Inferior parietal cortex (tissue), 1 donor: ENCODE measurements at regions not wholly inside any gene's neighbourhood (a gene's known extent, or its start where the extent isn't known, plus 50 kb on each side); places are given as distances from the start of the nearest gene placed in this dataset.

ENCODE experiments used
- DNase-seq: peaks from one replicate; pipeline ENCODE4 v3.0.0-alpha.2; 2016; ENCODE audit errors: extremely low spot score

DNA sequence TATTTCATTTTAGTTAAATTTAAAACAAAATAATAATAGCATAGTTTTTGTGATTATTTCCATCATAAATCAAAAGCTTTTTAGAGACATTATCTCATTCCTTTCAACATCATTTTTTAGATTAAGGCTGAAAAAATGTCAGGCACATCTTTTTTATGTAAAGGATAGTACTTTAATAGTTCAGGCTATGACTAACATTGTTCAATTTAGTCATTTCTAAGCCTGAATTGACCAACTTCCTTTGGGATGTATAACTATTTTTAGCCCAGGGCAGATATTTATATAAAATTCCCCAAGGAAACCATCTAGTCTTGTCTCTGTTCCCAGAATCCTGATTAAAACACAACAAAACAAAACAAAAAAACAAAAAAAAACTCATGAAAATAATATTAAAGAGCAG is 145.6 kb upstream of the PCDH18 start:
- DNase-seq: no peak

DNA sequence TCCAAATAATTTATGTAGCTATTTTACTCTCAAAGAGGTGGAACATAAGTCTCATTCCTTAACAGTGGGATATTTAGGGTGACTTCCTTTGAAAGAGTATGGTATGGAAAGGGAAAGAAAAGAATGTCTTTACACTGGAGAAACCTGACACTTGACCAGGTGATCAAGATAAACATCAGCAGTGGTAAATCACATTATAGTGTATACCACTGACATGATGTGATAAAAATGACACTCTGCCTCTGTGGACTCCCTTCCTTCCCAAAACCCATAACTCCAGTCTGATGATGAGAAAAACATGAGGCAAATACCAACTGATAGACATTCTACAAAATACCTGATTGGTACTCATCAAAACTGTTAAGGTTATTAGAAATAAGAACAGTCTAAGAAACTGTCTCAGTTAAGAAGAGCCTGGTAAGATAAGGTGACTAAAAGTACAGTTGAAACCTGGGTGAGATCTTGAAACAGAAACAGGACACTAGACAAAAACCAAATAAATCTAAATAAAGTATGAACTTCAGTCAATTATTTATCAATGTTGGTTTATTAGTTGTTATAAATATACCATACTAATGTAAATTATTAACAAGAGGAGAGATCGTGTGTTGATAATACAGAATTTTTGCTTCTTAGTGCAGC is 144.2 kb upstream of the PCDH18 start:
- DNase-seq: no peak

DNA sequence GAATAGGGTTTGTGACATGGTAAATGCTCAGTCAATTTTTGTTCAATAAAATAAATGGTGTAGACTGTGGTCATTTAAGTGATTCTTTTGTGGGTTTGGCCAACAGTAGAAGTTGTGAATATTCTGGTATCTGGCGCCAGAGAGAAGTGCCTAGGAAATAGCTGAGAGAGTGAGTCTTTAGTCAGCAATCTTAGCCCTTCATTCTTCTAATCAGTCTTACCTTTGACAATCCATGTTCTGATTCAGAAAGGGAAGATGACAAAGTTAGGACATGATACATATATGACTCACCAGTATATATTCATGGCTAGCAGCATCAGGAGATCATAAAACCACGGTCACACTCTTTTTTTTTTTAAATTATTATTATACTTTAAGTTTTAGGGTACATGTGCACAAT is 141.8 kb upstream of the PCDH18 start:
- no peak for DNase-seq

DNA sequence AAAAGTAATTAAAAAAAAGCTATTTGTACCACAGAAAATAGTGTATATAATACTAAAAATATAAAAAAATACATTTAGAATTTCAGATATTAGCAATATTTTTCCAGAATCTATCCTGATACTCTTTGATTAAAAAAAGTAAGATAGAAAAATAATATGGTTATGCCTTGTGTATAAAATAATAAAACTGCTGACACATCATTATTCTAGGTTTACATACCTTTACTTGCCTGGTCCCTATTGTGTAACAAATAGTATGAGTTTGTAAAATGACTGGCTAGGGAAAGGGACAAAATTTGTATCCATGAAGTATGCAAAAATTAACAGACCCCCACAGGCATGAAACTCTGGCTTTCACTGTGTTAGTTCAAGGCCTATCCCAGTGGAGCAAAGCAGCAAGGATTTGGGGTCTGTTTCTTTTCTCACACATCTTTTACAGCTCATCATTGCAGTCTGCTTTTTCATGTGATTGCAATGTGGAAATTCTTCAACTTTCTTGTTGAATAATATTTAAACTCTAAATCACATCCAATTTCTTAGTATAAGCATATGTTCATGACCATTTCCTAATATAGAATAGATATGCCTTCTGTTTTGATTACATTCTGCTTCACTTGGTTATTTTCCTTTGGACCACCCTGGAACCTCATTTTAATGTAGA is 136.7 kb upstream of the PCDH18 start:
- DNase-seq: no peak

DNA sequence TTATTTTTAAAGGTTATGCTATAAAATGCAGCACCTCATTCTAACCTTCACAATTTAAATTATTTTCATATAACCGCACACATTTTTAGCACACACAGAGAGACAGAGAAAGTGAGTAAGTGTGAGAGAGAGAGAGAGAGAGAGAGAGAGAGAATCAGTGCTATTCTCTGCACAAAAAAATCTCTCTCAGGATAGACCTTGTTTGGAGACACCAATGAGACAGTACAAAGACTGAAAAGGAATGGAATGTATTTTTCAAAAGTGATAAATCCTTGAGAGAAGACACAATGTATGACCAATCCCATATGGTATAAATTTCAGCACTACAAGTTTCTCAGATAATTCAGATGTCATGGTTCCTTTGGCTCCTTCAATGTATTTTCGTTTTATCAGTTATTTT is 132.1 kb upstream of the PCDH18 start:
- DNase-seq: no peak

DNA sequence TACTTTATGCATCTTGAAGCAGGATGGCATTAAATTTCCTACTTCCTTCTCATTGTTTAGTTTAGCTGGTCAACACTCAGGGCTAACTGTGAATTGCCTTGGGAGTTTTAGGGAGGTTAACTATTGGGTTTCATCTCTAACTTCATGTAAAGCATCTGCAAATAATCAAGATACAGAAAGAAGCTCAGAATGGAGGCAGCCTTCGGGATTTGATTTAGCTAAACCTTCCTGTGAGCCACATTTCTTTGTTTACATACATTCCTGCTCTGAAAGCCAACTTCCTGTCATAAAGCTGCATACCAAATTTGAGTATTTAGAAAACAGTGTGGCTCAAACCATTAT is 131.7 kb upstream of the PCDH18 start:
- no peak for DNase-seq

DNA sequence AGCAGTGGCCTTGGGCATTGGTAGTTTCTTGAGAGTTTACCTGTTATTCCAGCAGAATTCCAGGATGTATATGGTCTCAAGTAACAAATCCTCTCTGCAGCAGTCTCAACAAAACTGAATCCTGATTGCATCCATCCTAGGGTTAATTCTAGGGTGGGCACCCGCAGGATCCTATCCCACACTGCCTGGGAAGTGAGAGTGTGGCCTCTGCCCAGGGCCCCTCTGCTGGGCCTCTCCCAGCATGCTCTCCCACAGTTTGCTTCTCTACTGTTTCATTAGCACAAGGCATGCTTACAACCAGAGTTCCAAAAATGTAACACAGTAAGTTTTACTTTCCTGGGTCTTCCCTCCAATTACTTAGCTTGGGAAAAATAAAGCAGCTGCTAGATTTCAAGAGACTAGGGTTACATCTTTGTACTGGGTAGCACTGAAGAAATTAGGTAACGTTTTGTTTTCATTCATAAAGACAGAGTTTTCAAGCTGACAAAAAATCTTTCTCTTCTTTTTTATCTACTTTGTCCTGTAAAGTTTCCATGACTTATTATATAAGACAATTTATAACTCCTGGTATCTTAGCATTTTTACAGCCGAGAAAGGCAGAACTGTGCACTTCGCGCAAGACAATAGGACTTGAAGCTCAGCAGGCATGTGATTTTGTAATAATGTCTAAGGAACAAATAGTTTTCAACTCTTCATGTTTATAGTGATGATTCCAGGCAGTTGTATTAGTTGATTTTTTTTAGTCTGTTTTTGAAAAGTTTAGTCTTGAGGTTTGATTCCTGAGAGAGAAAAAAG is 131.2 kb upstream of the PCDH18 start:
- no peak for DNase-seq

DNA sequence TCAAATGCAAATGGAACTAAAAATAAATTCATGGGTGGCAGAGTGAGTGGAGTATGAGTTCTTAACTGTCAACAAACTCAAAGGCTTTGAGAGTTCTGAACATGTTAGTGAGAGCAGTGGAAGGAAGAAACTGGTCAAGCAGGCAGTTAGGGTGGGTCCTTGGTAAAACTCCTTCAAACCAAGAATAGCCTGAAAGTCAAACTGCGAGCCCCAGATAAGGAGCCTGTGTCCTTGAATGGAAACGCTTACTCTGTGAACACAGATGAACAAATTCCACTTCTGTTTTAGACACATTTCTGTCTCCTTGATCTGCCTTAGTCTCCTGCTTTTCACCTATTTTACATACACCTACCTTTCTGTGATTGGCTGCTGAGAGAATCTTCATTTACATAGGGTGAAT is 129.4 kb upstream of the PCDH18 start:
- no peak for DNase-seq

DNA sequence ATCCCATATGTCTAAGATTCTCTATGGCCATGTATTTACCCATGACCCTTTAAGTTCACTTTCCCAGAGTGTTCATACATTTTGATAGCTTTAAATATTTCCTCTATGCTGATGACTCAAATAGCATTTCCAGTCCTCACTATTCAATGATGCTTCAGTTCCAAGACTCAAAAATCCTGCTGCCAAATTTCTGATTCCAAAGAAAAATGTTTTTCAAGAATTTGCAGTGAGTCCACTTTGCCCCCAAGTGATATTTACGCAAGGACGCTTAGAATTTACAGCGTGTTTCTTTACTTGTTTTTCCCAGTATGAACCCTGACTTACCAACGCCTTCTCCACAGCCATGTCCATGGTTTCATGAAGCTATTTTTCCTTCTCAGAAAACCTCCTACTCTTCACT is 127.9 kb upstream of the PCDH18 start:
- DNase-seq: no peak

DNA sequence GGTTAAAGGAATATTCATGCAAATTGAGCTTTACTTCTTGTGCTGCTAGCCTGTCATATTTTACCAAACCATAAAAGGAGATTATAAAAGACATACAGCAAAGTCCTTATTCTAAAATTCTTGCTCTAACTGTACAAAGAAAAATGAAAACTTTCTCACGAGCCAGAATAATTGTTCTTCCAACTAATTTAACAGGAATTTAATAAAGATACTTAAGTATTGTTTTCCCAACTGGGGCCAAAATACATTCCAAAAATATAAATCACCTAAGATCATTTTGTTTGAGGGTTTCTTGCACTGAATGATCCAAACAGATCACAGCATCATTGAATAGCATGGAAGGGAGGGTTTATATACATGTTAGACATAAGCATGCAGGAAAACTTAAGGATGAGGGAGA is 127.1 kb upstream of the PCDH18 start:
- no peak for DNase-seq

DNA sequence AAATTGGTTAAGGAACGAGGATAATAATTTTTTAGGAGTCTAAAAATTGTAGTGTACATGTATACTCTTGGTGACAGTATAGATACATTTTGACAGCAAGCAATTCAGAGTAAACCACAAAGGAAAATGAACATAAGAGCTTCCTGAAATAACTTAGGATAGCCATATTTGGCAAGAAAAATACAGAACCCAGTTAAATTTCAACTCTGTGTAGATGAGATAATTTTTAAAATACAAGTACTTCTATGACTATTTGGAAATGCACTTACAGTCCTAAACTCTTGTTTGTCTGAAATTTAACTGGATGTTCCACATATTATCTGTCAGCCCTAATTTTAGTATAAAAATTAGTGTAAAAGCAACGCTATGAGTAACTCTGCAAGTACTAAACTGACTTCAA is 124.4 kb upstream of the PCDH18 start:
- DNase-seq: no peak

DNA sequence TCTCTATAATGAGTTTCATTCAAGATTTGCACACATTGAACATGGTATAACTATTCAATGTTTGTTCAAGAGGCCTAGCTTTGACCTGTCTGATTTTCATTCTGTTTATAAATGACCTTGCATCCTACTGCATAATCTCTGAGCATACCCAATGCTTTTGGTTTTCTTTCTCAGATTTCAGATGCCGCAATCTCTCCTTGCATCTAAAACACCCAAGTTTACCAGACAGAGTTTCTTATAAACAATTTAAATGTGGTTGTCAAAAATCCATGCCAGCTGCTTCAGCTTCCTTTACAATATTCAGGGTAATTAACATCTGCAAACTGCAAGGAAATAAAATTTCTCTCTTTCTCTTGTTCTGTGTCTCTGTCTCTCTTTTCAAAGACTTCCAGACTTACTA is 123.0 kb upstream of the PCDH18 start:
- no peak for DNase-seq

DNA sequence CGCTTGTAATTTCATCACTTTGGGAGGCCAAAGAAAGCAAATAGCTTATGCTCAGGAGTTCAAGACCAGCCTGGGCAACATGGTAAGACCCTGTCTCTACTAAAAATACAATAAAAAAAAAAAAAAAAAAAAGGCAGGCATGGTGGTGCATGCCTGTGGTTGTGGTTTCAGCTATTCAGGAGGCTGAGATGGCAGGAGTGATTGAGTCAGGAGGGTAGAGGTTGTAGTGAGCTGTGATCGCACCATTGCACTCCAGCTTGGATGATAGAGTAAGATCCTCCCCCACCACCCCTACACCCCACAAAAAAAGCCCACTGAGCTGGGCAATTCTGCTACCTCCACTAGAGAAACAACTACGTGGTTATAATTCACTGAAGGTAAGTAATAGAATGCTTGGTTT is 118.8 kb upstream of the PCDH18 start:
- no peak for DNase-seq

DNA sequence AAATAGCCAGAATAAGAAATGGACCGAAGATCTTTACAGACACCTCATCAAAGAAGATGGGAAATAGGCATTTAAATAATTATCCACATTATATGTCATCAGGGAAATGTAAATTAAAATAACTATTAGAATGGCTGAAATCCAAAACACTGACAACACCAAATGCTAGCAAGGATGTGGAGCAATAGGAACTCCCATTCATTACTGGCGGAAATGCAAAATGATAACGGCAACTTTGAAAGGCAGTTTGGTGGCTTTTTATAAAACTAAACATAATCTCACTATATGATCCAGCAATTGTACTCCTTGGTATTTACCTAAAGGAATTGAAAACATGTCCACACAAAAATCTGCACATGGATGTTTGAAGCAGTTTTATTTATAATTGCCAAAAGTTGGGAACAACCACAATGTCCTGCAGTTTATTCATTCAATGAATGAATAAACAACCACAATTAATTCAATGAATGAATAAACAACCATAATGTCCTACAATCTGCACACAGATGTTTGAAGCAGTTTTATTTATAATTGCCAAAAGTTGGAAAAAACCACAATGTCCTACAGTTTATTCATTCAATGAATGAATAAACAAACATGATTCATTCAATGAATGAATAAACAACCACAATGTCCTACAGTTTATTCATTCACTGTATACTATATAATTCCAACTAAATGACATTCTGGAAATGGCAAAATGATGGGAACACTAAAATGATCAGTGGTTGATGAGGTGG is 117.6 kb upstream of the PCDH18 start:
- no peak for DNase-seq

DNA sequence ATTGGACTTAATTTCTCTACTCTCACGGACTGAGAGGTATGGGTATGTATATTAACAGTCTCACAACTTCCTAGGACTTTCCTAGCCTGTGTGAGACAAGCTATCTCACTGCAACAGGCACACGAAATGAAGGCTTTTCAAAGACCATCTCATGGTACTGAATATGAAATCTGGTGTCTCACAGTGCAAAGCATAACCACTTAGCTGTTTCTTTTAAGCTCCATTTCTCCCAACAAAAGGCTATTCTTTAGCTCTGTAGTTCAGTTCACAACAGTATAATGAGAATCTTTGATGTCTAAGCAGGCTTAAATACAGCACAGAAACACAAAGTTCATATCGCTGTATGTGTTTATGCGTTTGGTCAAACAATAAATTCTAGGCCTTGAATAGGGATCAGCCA is 116.2 kb upstream of the PCDH18 start:
- no peak for DNase-seq

DNA sequence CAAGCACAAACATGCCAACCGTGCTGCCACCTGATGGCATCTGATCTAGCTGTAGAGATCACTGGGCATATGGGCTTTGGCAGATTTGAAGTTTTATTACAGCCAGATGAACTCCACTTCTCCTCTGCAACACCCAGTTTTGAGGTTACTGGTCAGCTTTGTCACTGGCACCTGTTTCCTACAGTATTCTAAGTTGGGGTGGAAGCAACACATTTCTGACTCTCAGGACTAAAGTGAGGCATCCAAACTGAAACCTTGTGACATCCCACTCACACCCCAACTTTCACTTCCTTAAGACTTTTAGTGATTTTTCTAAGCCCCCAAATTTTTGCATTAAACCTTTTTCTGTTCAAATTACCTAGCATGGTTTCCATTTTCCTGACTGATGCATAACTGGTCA is 115.1 kb upstream of the PCDH18 start:
- no peak for DNase-seq

DNA sequence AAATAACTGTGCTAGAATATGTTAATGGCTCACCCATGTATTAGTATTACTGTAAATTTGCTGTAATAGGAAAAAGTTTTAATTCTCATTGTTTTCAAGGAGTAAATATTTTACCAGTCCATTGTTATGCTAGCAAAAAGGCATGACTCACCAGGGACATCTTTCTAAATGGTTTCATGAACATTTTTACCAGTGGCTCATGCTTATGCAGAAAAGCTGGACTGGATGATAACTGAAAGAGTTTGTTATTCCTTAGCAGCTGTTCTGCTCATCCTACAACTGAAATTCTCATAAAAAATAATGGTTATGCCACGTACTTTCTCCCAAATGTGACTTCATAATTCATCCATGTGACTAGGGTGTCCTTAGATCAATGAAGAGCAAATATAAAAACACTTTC is 111.9 kb upstream of the PCDH18 start:
- no peak for DNase-seq

DNA sequence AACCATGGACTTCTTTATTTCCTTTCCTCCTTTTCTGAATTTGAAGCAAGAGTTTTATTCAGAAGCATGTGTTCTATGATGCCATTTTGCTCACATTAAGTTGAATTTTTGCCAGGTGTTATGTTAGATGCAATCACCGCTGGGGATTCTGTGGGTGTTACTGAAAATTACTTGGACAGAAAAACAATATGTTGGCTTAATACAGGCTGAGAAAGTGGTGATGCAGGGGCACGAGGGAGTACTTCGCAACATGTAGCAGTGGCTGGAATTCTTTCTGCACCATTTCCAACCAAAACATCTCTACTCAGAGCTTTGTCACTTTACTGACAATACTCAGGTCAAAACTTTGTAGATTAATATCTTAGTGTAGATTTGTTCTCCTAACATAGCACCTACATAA is 109.2 kb upstream of the PCDH18 start:
- no peak for DNase-seq

DNA sequence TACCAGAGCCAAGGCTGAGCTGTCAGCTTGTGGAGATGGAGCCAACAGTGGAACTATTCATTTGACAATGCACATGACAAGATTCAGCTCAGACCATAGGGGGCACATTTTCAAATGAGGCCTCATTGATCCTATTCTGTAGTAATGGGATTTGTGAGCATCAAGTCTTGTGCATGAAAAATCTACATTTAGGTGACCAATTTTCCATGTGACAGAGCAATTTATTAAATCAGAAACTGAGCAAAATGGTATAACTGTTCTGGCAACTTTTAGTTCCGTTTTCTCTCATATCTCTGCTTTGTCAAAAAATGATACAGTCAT is 108.5 kb upstream of the PCDH18 start:
- no peak for DNase-seq

DNA sequence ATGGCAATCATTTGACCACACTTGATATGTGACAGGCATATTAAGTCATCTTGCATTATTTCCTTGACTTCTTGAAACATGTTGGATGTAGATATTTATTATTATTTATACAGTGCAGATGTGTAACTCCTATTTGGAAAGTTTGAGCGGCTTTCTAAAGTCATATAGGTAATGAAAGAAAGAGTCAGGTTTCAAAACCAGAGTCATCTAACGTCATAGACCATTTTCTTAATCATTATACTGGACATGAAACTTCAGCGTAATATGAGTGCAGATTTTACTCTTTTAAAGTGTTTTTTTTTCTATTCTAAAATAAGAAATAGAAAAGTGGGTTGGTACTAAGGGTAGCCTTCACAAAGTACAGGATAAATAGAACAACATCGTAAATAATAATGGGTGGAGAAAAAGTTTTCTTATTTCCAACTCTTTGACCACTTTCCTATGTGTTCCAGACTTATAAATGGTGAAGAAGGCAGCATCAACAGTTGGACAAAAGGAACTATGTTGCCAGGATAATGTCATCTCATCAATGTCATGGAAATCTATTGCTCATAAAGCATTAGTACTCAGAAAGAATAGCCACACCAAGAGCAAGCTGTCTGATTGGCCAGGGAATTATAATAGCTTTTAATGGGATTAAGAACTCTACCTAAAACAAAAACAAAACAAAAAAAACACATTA is 108.0 kb upstream of the PCDH18 start:
- no peak for DNase-seq

DNA sequence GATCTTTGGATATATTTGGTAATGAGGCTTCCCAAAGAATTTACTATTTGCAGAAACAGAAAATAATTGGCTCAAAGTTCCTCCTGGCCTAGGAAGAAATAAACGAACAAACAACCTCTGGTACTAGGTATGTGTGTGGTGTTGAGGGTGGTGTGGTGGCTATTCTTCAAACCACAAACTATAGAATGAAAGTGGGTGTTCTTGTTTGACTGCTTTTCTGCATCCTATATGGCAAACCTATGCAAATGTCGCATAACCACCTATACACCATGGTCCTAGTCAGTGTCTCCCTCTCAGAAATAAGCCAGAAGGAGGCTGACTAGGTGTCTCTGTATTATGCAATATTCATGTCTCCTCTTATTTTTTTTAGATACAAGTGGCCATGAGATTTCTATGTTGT is 106.6 kb upstream of the PCDH18 start:
- no peak for DNase-seq

DNA sequence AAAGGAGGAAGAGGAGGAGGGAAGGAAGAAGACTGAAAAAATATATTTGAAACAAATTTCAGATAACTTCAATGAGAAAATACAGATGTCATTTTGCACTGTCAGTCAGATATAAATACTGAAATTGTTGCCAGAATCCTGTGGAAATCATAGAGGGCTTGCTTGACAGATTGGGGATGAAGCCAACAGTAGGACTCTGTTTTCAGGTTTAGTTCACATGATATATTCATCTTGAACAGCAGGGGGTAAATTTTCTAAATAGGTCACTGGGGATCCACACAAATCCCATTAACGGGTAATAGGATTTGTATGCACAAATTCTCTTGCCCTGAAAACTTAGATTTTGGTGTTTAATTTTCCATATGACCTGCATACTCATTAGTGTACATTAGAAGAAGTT is 103.3 kb upstream of the PCDH18 start:
- DNase-seq: no peak
